Astrocyte of the spinal cord (primary cell): ENCODE measurements at regions not wholly inside any gene's neighbourhood (a gene's known extent, or its start where the extent isn't known, plus 50 kb on each side); places are given as distances from the start of the nearest gene placed in this dataset.

ENCODE experiments used
- DNase-seq: peaks from one replicate; pipeline ENCODE4 v3.0.0; 2011; ENCODE audit warnings: low read depth, low spot score
- H3K4me3 ChIP-seq: 2 replicates; pipeline ENCODE4 v1.5.1; 2011; ENCODE audit warnings: low read depth, mild to moderate bottlenecking, low read length, moderate library complexity
- in situ Hi-C: cut with HindIII; loops from 2 replicates; pipeline ENCODE4 v1.10.0; 2017; ENCODE audit warnings: low sequenced_read_pairs
- TF ChIP-seq, protein P1 (sequence below): IDR thresholded peaks from 2 replicates; pipeline ENCODE4 v1.5.1; 2012; ENCODE audit warnings: low read depth, mild to moderate bottlenecking, low read length, inconsistent platforms

DNA sequence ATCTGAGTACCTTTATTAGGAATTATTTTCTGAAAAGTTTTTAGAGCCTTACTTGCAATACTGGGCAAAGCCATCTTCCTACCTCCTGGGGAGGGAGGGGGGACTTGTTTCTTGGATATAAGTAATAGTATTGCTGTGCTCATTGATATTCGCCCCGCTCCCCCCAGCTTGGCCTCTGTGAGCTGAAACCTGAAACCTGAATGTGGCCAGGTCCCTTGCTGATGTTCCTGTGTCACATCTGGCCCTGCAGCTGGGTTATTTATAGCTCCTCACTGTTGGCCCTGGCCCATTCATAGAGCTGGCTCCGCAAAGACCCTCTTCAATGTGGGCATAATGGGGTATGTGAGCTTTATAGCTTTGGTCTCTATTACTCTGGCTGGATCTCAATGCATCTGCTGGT, 59.5 kb downstream of the FRMPD3 start:
- TF ChIP-seq, protein P1, sequence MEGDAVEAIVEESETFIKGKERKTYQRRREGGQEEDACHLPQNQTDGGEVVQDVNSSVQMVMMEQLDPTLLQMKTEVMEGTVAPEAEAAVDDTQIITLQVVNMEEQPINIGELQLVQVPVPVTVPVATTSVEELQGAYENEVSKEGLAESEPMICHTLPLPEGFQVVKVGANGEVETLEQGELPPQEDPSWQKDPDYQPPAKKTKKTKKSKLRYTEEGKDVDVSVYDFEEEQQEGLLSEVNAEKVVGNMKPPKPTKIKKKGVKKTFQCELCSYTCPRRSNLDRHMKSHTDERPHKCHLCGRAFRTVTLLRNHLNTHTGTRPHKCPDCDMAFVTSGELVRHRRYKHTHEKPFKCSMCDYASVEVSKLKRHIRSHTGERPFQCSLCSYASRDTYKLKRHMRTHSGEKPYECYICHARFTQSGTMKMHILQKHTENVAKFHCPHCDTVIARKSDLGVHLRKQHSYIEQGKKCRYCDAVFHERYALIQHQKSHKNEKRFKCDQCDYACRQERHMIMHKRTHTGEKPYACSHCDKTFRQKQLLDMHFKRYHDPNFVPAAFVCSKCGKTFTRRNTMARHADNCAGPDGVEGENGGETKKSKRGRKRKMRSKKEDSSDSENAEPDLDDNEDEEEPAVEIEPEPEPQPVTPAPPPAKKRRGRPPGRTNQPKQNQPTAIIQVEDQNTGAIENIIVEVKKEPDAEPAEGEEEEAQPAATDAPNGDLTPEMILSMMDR: no peak
- no peak for DNase-seq
- no peak overlapping the region for H3K4me3 ChIP-seq
- in situ Hi-C loops: no loop called here

DNA sequence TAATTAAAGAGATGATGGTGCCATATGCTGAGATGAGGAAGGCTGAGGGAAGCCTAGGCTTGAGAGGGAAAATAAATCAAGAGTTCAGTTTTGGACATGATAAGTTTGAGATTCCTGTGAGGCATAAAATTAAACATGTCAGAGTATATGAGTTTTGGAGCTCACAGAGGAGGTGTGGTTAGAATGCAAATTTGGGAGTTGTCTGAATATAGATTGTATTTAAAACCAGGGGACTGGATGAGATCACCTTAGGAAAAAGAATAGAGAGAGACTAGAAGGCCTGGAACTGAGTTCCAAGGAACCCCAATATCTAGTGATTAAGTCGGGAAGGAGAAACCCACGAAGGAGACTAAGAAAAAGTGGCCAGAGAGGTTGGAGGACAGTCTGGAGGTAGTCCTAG, 65.5 kb downstream of the FRMPD3 start:
- no peak for DNase-seq
- TF ChIP-seq, protein P1: no peak
- in situ Hi-C loops: no loop called here
- no peak overlapping the region for H3K4me3 ChIP-seq

DNA sequence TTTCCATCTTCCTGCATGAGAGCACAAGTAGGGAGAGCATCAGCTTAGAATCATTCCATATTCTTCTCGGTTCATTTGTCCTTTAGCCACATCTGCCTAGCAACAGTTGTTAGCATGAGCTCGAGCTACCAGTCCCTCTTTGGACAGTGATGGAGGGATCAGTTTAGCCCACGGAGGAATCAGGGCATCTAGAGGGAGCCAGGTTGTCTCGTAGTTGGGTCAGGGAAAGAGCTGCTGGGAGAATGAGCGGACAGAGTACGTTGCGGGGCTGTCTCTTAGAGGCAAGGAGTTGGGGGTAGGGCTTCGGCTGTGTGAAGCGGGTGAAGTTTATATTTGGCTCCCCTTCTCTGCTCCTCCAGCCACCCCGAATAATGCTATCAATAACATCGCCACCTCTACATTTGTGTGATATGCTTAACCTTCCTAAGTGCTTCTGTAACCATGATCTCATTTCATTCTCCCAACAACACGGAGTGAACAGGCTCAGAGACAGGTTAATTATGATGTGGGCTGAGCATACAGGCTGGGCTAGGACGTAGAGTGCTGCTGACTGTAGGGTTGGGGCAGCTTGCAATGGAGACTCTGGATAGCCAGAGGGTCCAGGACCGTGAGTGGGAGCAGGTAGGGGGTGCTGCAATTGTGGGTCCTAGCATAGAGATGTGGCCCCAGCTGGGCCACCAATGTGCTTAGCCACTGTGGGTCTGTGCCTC, 72.6 kb downstream of the FRMPD3 start:
- in situ Hi-C loops: no loop called here
- DNase-seq: no peak
- H3K4me3 ChIP-seq: no peak overlapping the region
- TF ChIP-seq, protein P1: no peak

DNA sequence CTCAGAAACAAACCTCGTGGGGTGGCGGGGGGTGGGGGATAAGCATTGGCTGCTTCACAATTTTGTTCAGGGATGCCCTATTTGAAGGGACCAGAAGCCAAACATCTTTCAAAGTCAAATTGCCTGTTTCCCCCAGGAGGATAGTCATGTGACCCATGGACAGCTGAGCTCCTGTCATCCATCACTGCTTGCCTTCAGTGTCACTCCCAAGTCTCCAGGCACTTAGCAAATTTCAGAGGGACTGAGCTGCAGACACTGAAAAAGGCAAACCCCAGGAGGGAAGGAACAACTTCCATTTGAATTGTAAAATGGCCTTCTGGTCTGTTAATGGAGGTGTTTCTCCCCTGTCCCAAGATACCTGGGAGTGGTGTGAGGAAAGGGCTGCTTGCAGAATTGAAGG, 73.4 kb downstream of the FRMPD3 start:
- in situ Hi-C loops: no loop called here
- no peak for DNase-seq
- TF ChIP-seq, protein P1: no peak
- H3K4me3 ChIP-seq: no peak overlapping the region

DNA sequence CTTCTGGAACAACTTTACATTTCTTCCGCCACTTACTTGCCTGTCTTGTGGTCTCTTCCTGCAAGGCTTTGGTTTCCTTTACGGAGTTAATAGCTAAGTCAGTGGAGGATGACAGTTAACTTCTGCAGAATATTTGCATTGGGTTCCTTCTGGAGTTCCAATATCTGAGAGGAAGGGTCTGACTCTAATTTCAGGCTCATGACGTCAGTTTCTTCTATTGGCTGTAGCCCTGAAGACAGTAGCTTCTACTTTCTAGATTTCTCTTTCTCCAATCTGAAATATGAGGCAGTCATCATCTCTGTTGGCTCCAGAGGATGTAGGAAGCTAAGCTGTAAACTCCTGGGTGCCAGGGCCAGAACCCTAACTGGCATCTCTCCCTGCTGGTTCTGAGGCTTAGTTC, 76.7 kb downstream of the FRMPD3 start:
- TF ChIP-seq, protein P1: no peak
- H3K4me3 ChIP-seq: no peak overlapping the region
- no peak for DNase-seq
- in situ Hi-C loops: no loop called here

DNA sequence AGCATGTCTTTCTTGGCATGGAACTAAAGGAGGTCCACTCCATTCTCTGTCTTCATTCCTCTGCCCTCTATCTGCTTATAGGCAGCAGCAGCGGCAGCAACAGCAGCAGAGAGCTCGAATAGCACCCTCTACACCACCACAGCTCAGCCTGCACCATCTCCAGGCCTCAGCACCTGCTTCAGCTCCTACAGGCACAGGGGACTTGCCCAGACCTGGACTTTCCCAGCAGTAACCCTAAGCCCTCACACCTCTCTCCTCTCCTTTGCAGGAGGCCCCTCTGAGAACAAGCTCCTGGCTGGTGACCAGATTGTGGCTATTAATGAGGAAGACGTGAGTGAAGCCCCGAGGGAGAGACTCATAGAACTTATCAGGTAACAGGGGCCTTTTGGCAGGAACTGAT, 80.7 kb downstream of the FRMPD3 start:
- TF ChIP-seq, protein P1: no peak
- no peak overlapping the region for H3K4me3 ChIP-seq
- in situ Hi-C loops: no loop called here
- no peak for DNase-seq
